DMS 273 (cell line): ENCODE measurements at regions not wholly inside any gene's neighbourhood (a gene's known extent, or its start where the extent isn't known, plus 50 kb on each side); places are given as distances from the start of the nearest gene placed in this dataset.
"Not testable (repeated sequence)": the region's sequence is repeated elsewhere in the genome, so short reads cannot be mapped to it uniquely, and the experiment has no call there.

Source experiments
- DNase-seq: peaks from one replicate; lab custom pipeline; 2025; ENCODE audit not compliant: unreplicated experiment; lab: John Stamatoyannopoulos, UW

- no peak for DNase-seq
Measured at GRCh38 chrX:857376-857775, 226.8 kb downstream of the SHOX start.

- no peak for DNase-seq
Measured at GRCh38 chrX:856566-857290, 226.1 kb downstream of the SHOX start.

- DNase-seq: no peak
Measured at GRCh38 chrX:853304-853703, 222.7 kb downstream of the SHOX start.

GRCh38 chrX:850471-850916 is 219.9 kb downstream of the SHOX start:
- no peak for DNase-seq

- no peak for DNase-seq
Measured at GRCh38 chrX:848386-848785, 217.8 kb downstream of the SHOX start.

- DNase-seq: no peak
Measured at GRCh38 chrX:843306-843705, 212.7 kb downstream of the SHOX start.

- DNase-seq: no peak
Measured at GRCh38 chrX:840556-840955, 210.0 kb downstream of the SHOX start.

GRCh38 chrX:838666-839065 is 208.1 kb downstream of the SHOX start:
- not testable (repeated sequence) for DNase-seq

GRCh38 chrX:835857-836256 is 205.3 kb downstream of the SHOX start:
- DNase-seq: not testable (repeated sequence)

GRCh38 chrX:830532-830931 is 199.9 kb downstream of the SHOX start:
- DNase-seq: no peak

GRCh38 chrX:829145-829544 is 198.6 kb downstream of the SHOX start:
- no peak for DNase-seq

- DNase-seq: no peak
Measured at GRCh38 chrX:828411-828959, 197.9 kb downstream of the SHOX start.

GRCh38 chrX:826448-826847 is 195.9 kb downstream of the SHOX start:
- no peak for DNase-seq

GRCh38 chrX:825991-826390 is 195.4 kb downstream of the SHOX start:
- DNase-seq: no peak

GRCh38 chrX:823073-823472 is 192.5 kb downstream of the SHOX start:
- not testable (repeated sequence) for DNase-seq

GRCh38 chrX:821327-822107 is 190.9 kb downstream of the SHOX start:
- no peak for DNase-seq

- no peak for DNase-seq
Measured at GRCh38 chrX:819684-820083, 189.1 kb downstream of the SHOX start.

- no peak for DNase-seq
Measured at GRCh38 chrX:817759-818300, 187.2 kb downstream of the SHOX start.

- DNase-seq: not testable (repeated sequence)
Measured at GRCh38 chrX:817147-817546, 186.6 kb downstream of the SHOX start.

GRCh38 chrX:816411-816810 is 185.8 kb downstream of the SHOX start:
- no peak for DNase-seq

GRCh38 chrX:810186-810585 is 179.6 kb downstream of the SHOX start:
- DNase-seq: no peak

GRCh38 chrX:809081-809480 is 178.5 kb downstream of the SHOX start:
- no peak for DNase-seq
